HUES6 (cell line): ENCODE measurements at regions not wholly inside any gene's neighbourhood (a gene's known extent, or its start where the extent isn't known, plus 50 kb on each side); places are given as distances from the start of the nearest gene placed in this dataset.

Experiments
- H3K27ac ChIP-seq: 2 replicates; pipeline ENCODE4 v1.7.0; 2013; ENCODE audit warnings: low read depth, mild to moderate bottlenecking, low read length, inconsistent platforms
- H3K27me3 ChIP-seq: 2 replicates; pipeline ENCODE4 v1.6.1; 2013; ENCODE audit warnings: low read length; ENCODE audit not compliant: control insufficient read depth, insufficient read depth
- H3K36me3 ChIP-seq: 2 replicates; pipeline ENCODE4 v1.6.1; 2013; ENCODE audit warnings: low read length; ENCODE audit not compliant: control insufficient read depth, insufficient read depth
- H3K4me1 ChIP-seq: 2 replicates; pipeline ENCODE4 v1.6.1; 2013; ENCODE audit warnings: low read length; ENCODE audit not compliant: control insufficient read depth, insufficient read depth
- H3K4me3 ChIP-seq: 2 replicates; pipeline ENCODE4 v1.5.1; 2013; ENCODE audit warnings: low read depth, low read length
- H3K9ac ChIP-seq: one replicate; pipeline ENCODE4 v1.6.1; 2013; ENCODE audit warnings: mild to moderate bottlenecking, low read length
- H3K9me3 ChIP-seq: 2 replicates; pipeline ENCODE4 v1.6.1; 2013; ENCODE audit warnings: low read depth, low read length; ENCODE audit not compliant: control insufficient read depth, insufficient read depth

DNA sequence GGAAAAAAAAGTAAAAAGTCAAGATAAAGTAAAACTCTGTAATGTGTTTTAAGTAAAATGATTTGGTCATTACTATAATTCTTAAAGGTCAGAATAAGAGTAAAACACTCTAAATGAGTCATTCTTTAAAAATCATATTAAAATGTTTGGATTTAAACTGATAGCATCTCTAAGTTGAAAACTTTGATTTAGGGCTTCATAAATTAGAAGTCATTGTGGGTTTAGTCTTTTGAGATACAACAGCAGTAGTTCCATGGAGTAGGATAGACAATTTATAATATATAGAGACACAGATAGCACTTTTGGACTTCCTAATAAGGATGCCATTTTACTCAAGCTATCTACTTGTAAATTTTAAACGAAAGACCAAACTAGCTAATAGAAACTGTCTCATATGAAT is 77.1 kb upstream of the PABPC4L start:
- Histone ChIP-seq H3K9ac (no peak overlapping the region), H3K4me1 (no peaks in the 10 kb centered on the region), H3K9me3 (no peaks in the 10 kb centered on the region), H3K36me3 (no peaks in the 10 kb centered on the region), H3K27ac (no peak overlapping the region), H3K27me3 (no peaks in the 10 kb centered on the region), H3K4me3 (no peak overlapping the region)

GRCh38 chr4:134276476-134276875 is 74.9 kb upstream of the PABPC4L start:
- no peak overlapping the region for H3K4me3 ChIP-seq
- H3K9me3 ChIP-seq: no peaks in the 10 kb centered on the region
- no peak overlapping the region for H3K9ac ChIP-seq
- no peaks in the 10 kb centered on the region for H3K4me1 ChIP-seq
- no peak overlapping the region for H3K27ac ChIP-seq
- H3K36me3 ChIP-seq: no peaks in the 10 kb centered on the region
- H3K27me3 ChIP-seq: no peaks in the 10 kb centered on the region

DNA sequence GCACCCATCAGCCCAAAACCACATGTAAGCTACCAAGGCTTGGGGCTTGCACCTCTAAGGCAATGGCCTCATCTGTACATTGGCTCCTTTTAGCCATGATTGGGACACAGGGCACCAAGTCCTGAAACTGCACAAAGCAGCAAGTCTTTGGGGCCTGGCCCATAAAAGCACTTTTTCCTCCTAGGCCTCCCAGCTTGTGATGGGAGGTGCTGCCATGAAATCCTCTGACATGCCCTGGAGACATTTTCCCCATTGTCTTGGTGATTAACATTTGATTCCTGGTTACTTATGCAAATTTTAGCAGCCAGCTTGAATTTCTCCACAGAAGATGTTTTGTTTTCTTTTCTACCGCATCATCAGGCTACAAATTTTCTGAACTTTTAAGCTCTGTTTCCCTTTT is 58.5 kb upstream of the PABPC4L start:
- H3K9me3 ChIP-seq: peaks cover 19% of the 10 kb centered on the region
- H3K4me3 ChIP-seq: no peak overlapping the region; the same call in 1 of the 2 replicates
- no peak overlapping the region for H3K9ac ChIP-seq
- H3K27ac ChIP-seq: no peak overlapping the region
- H3K4me1 ChIP-seq: no peaks in the 10 kb centered on the region
- H3K36me3 ChIP-seq: no peaks in the 10 kb centered on the region
- no peaks in the 10 kb centered on the region for H3K27me3 ChIP-seq
